OCI-LY1 (cell line): ENCODE measurements at regions not wholly inside any gene's neighbourhood (a gene's known extent, or its start where the extent isn't known, plus 50 kb on each side); places are given as distances from the start of the nearest gene placed in this dataset.

Source experiments
- H2AFZ ChIP-seq: fragments of 200-600 bp; sonication (generic), shearing (Covaris generic); 2 replicates; pipeline ENCODE4 v1.6.0; 2014; ENCODE audit warnings: antibody characterized with exemption, mild to moderate bottlenecking, low read length
- H3F3A ChIP-seq: fragments of 200-600 bp; sonication (generic), shearing (Covaris generic); 2 replicates; pipeline ENCODE4 v1.6.0; 2014; ENCODE audit warnings: mild to moderate bottlenecking, antibody characterized with exemption, low read length, moderate library complexity; ENCODE audit not compliant: insufficient read depth
- H3K27ac ChIP-seq: fragments of 200-600 bp; sonication (generic); 2 replicates; pipeline ENCODE4 v1.5.1; 2014; ENCODE audit warnings: low read length, mixed run types, mild to moderate bottlenecking, low read depth; ENCODE audit not compliant: poor library complexity, severe bottlenecking
- H3K27me3 ChIP-seq: fragments of 200-600 bp; sonication (generic); 2 replicates; pipeline ENCODE4 v1.6.0; 2014; ENCODE audit warnings: antibody characterized with exemption, mild to moderate bottlenecking, low read length, moderate library complexity; ENCODE audit not compliant: insufficient read depth
- H3K36me3 ChIP-seq: fragments of 200-600 bp; sonication (generic); 2 replicates; pipeline ENCODE4 v1.6.1; 2014; ENCODE audit warnings: mild to moderate bottlenecking, antibody characterized with exemption, low read length, moderate library complexity, mixed read lengths; ENCODE audit not compliant: insufficient read depth
- H3K4me1 ChIP-seq: fragments of 200-600 bp; sonication (generic); 2 replicates; pipeline ENCODE4 v1.5.1; 2014; ENCODE audit warnings: mild to moderate bottlenecking, low read length, moderate library complexity; ENCODE audit not compliant: insufficient read depth, severe bottlenecking
- H3K4me2 ChIP-seq: fragments of 200-600 bp; sonication (generic), shearing (Covaris generic); 2 replicates; pipeline ENCODE4 v1.6.1; 2014; ENCODE audit warnings: low read length
- H3K4me3 ChIP-seq: fragments of 200-600 bp; sonication (generic); 2 replicates; pipeline ENCODE4 v1.5.1; 2014; ENCODE audit warnings: low read length, low read depth, mild to moderate bottlenecking, mixed read lengths; ENCODE audit not compliant: poor library complexity, severe bottlenecking
- H3K79me2 ChIP-seq: fragments of 200-600 bp; shearing (Covaris generic); 2 replicates; pipeline ENCODE4 v1.6.1; 2016; ENCODE audit warnings: mixed run types, low read length, mixed read lengths; ENCODE audit not compliant: insufficient read depth
- H3K9ac ChIP-seq: fragments of 200-600 bp; sonication (generic), shearing (Covaris generic); 2 replicates; pipeline ENCODE4 v1.6.1; 2014; ENCODE audit warnings: mild to moderate bottlenecking, low read length, mixed read lengths
- H3K9me2 ChIP-seq: fragments of 200-600 bp; sonication (generic), shearing (Covaris generic); 2 replicates; pipeline ENCODE4 v1.6.1; 2014; ENCODE audit warnings: low read depth, mild to moderate bottlenecking, low read length, mixed read lengths
- H3K9me3 ChIP-seq: fragments of 200-600 bp; shearing (Covaris generic); 2 replicates; pipeline ENCODE4 v1.6.1; 2014; ENCODE audit warnings: low read length, mixed read lengths
- H4K20me1 ChIP-seq: fragments of 200-600 bp; sonication (generic), shearing (Covaris generic); 2 replicates; pipeline ENCODE4 v1.6.0; 2016; ENCODE audit warnings: mild to moderate bottlenecking, low read length; ENCODE audit not compliant: insufficient read depth
- EZH2 ChIP-seq: fragments of 200-600 bp; sonication (generic), shearing (Covaris generic); IDR thresholded peaks from 2 replicates; pipeline ENCODE4 v1.8.0; 2017; ENCODE audit warnings: borderline replicate concordance, mixed run types, mild to moderate bottlenecking, antibody characterized with exemption, low read length, moderate library complexity, mixed read lengths
- TF ChIP-seq, protein P1 (sequence below): fragments of 200-600 bp; sonication (generic), shearing (Covaris generic); IDR thresholded peaks from 2 replicates; pipeline ENCODE4 v1.5.1; 2017; ENCODE audit warnings: mild to moderate bottlenecking, antibody characterized with exemption, low read length, moderate library complexity, mixed read lengths

DNA sequence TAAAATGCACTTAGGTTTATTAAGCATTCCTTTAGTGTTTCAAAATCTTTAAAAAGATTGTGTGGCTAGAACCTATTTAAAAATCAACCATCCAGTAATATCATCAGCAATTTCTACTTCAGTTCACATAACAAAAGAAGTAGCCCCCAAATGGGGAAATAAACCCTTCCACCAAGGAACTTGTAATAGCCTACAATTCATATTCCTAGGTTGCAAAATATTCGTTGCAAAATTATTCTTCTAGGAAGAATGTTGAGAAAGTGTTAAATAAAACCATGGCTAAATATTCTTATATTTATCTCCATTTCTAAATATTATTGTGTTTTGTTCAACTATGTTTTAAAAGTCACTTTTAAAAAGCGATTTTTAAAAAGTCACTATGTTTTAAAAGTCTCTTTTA is 177.9 kb upstream of the PRLR start:
- no peaks in the 10 kb centered on the region for H3K9me2 ChIP-seq

DNA sequence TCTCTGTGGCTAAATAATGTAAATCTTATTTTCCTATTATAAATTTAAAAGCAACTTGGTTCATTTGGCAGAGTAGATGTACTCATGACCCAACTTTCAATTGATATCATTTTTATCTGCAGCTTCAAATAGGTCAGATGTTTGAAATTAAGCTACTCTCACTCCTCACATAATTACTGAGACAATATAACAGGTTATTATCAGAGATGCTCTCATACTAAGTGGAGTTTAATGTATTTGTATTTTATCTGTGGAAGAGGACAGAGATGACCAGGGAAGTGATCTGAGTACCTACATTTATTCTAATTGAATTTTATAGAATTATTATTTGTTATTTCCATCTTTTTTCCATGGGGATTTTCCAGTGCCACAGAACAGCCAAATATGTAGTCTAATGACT is 177.4 kb upstream of the PRLR start:
- Histone ChIP-seq H3K9me2 (no peaks in the 10 kb centered on the region), H3K4me2 (no peak overlapping the region), H3K4me3 (no peak overlapping the region), H3K4me1 (no peaks in the 10 kb centered on the region), H3K36me3 (no peaks in the 10 kb centered on the region), H3K9ac (no peak overlapping the region), H3K27me3 (no peaks in the 10 kb centered on the region), H4K20me1 (no peaks in the 10 kb centered on the region), H3K9me3 (no peaks in the 10 kb centered on the region), H3K27ac (no peak overlapping the region), H3K79me2 (no peaks in the 10 kb centered on the region), H2AFZ (no peak overlapping the region), H3F3A (no peaks in the 10 kb centered on the region)
- no peak for TF ChIP-seq EZH2
- TF ChIP-seq, protein P1, sequence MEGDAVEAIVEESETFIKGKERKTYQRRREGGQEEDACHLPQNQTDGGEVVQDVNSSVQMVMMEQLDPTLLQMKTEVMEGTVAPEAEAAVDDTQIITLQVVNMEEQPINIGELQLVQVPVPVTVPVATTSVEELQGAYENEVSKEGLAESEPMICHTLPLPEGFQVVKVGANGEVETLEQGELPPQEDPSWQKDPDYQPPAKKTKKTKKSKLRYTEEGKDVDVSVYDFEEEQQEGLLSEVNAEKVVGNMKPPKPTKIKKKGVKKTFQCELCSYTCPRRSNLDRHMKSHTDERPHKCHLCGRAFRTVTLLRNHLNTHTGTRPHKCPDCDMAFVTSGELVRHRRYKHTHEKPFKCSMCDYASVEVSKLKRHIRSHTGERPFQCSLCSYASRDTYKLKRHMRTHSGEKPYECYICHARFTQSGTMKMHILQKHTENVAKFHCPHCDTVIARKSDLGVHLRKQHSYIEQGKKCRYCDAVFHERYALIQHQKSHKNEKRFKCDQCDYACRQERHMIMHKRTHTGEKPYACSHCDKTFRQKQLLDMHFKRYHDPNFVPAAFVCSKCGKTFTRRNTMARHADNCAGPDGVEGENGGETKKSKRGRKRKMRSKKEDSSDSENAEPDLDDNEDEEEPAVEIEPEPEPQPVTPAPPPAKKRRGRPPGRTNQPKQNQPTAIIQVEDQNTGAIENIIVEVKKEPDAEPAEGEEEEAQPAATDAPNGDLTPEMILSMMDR, result no peak

More for the DNA sequence above, 177.9 kb upstream of the PRLR start:
- Histone ChIP-seq H3K27me3 (no peaks in the 10 kb centered on the region), H3F3A (no peaks in the 10 kb centered on the region), H2AFZ (no peak overlapping the region), H4K20me1 (no peaks in the 10 kb centered on the region), H3K4me2 (no peak overlapping the region), H3K4me1 (no peaks in the 10 kb centered on the region), H3K36me3 (no peaks in the 10 kb centered on the region), H3K4me3 (no peak overlapping the region), H3K27ac (no peak overlapping the region), H3K9ac (no peak overlapping the region), H3K9me3 (no peaks in the 10 kb centered on the region), H3K79me2 (no peaks in the 10 kb centered on the region)
- TF ChIP-seq, protein P1, result no peak
- TF ChIP-seq EZH2, result no peak

DNA sequence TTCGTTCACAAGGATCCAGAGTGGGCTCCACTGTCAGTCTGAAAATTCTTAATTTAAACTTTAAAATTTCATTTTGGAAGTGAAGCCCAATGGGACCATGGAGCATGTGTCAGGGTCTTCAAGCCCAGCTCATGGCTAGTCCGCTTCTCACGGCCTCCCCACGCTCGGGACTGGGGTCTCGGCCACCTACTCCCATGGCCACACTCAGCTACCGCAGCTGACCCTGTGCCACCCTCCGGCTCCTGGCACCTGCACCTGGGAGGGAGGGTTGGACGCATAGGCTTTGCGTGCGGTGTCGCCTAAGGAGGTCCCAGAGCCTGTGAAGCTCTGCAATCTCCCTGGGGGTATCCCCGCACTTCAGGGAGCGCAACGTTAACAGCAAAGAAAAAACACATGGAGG is 175.7 kb upstream of the PRLR start:
- H3K4me1 ChIP-seq, result no peaks in the 10 kb centered on the region
- no peaks in the 10 kb centered on the region for H3F3A ChIP-seq
- H4K20me1 ChIP-seq, result no peaks in the 10 kb centered on the region
- H3K27me3 ChIP-seq, result no peaks in the 10 kb centered on the region
- no peaks in the 10 kb centered on the region for H3K9me3 ChIP-seq
- no peak overlapping the region for H3K4me3 ChIP-seq
- H3K27ac ChIP-seq, result no peak overlapping the region
- H2AFZ ChIP-seq, result no peak overlapping the region
- no peaks in the 10 kb centered on the region for H3K9me2 ChIP-seq
- H3K79me2 ChIP-seq, result no peaks in the 10 kb centered on the region
- no peak overlapping the region for H3K9ac ChIP-seq
- TF ChIP-seq, protein P1, result no peak
- no peak for TF ChIP-seq EZH2
- no peaks in the 10 kb centered on the region for H3K36me3 ChIP-seq
- H3K4me2 ChIP-seq, result no peak overlapping the region
